HCT116 (cell line): ENCODE measurements at regions not wholly inside any gene's neighbourhood (a gene's known extent, or its start where the extent isn't known, plus 50 kb on each side); places are given as distances from the start of the nearest gene placed in this dataset.

Experiments used
- ATAC-seq: fragments of 200-7000 bp; cut with Tn5 transposase; 2 replicates; pipeline ENCODE4 v1.9.1; 2020; ENCODE audit warnings: mild to moderate bottlenecking, moderate library complexity
- BruUV-seq: library from RNA; stranded (reverse); fragments of 400-500 nt; replicated peaks from 2 replicates; lab custom pipeline; 2021; lab: Mats Ljungman, UMichigan
- CTCF ChIA-PET: fragments of 300-600 bp; sonication (Branson Sonifier 250); formaldehyde crosslinking; loops from one replicate; lab custom pipeline; 2021; ENCODE audit warnings: antibody characterized with exemption; lab: Charles Lee
- POLR2A ChIA-PET: fragments of 300-600, 350-600 bp; sonication (Branson Sonifier 250); formaldehyde crosslinking; loops from one replicate; lab custom pipeline; 2021; ENCODE audit warnings: antibody characterized with exemption; lab: Charles Lee
- RAD21 ChIA-PET, 2 experiments: fragments of 300-600 bp; sonication (Branson Sonifier 250); formaldehyde crosslinking; loops; one replicate each; lab custom pipeline; 2023; ENCODE audit warnings: low total read pairs in 2 of 2; ENCODE audit not compliant: uncharacterized antibody in 2 of 2, unreplicated experiment in 2 of 2, low non-redundant PET in 1 of 2; lab: Charles Lee
- DNase-seq: peaks from one replicate; pipeline ENCODE4 v3.0.0-alpha.2; 2010; ENCODE audit warnings: low read depth, low spot score
- H2AFZ ChIP-seq: fragments of 200-600 bp; shearing (Covaris generic), sonication (generic); 2 replicates; pipeline ENCODE4 v1.6.1; 2017; ENCODE audit warnings: low read depth, mixed run types, mixed read lengths, antibody characterized with exemption, low read length; ENCODE audit not compliant: poor library complexity, severe bottlenecking
- H3K27ac ChIP-seq: 2 replicates; pipeline ENCODE4 v1.5.1; 2012; ENCODE audit warnings: low read depth, low read length
- H3K27me3 ChIP-seq: fragments of 200-600 bp; sonication (generic); 2 replicates; pipeline ENCODE4 v1.6.1; 2016; ENCODE audit warnings: mixed run types, low read length, mixed read lengths; ENCODE audit not compliant: insufficient read depth
- H3K36me3 ChIP-seq, 2 experiments: fragments of 200-500 bp in 1 of 2; fragments of 200-600 bp in 1 of 2; sonication (Bioruptor generic) in 1 of 2; sonication (generic) in 1 of 2; 2 replicates each; pipeline versions ENCODE4 v1.5.1 to v1.6.1; 2014 to 2016; ENCODE audit warnings: low read length in 2 of 2, inconsistent platforms in 1 of 2, mixed read lengths in 1 of 2, mixed run types in 1 of 2; ENCODE audit not compliant: insufficient read depth in 2 of 2, control insufficient read depth in 1 of 2
- H3K4me1 ChIP-seq, 2 experiments: fragments of 200-600 bp in 1 of 2; sonication (generic) in 1 of 2; 2 replicates each; pipeline versions ENCODE4 v1.5.1 to v1.6.1; 2012 to 2017; ENCODE audit warnings: low read length in 2 of 2, inconsistent platforms in 1 of 2, mild to moderate bottlenecking in 1 of 2, mixed read lengths in 1 of 2, mixed run types in 1 of 2, moderate library complexity in 1 of 2; ENCODE audit not compliant: insufficient read depth in 2 of 2, control insufficient read depth in 1 of 2
- H3K4me2 ChIP-seq: fragments of 200-600 bp; sonication (generic); 2 replicates; pipeline ENCODE4 v1.6.1; 2017; ENCODE audit warnings: mixed run types, low read length, mixed read lengths
- H3K4me3 ChIP-seq, 2 experiments: fragments of 200-600 bp in 1 of 2; sonication (generic) in 1 of 2; replicated peaks in 1 of 2; 2 replicates each; pipeline ENCODE4 v1.5.1; 2011 to 2016; ENCODE audit warnings: low read length in 2 of 2, control low read depth in 1 of 2, low read depth in 1 of 2, mild to moderate bottlenecking in 1 of 2, mixed read lengths in 1 of 2, mixed run types in 1 of 2
- H3K79me2 ChIP-seq: fragments of 200-600 bp; sonication (generic); 2 replicates; pipeline ENCODE4 v1.6.1; 2017; ENCODE audit warnings: mild to moderate bottlenecking, mixed run types, low read length, moderate library complexity, mixed read lengths; ENCODE audit not compliant: insufficient read depth
- H3K9ac ChIP-seq: fragments of 200-600 bp; sonication (generic); 2 replicates; pipeline ENCODE4 v1.6.1; 2016; ENCODE audit warnings: low read length, mixed read lengths
- H3K9me2 ChIP-seq: fragments of 200-600 bp; sonication (generic), shearing (Covaris generic); 2 replicates; pipeline ENCODE4 v1.6.1; 2017; ENCODE audit warnings: mixed run types, mild to moderate bottlenecking, moderate library complexity; ENCODE audit not compliant: insufficient read depth
- H3K9me3 ChIP-seq, 2 experiments: fragments of 200-500 bp in 1 of 2; fragments of 200-600 bp in 1 of 2; sonication (Bioruptor generic) in 1 of 2; sonication (generic) in 1 of 2; 2 replicates each; pipeline ENCODE4 v1.6.1; 2014 to 2017; ENCODE audit warnings: low read length in 2 of 2, mixed read lengths in 2 of 2, inconsistent platforms in 1 of 2, low read depth in 1 of 2, mild to moderate bottlenecking in 1 of 2, mixed run types in 1 of 2, moderate library complexity in 1 of 2; ENCODE audit not compliant: control insufficient read depth in 1 of 2, insufficient read depth in 1 of 2
- H4K20me1 ChIP-seq: fragments of 200-600 bp; sonication (generic), shearing (Covaris generic); 2 replicates; pipeline ENCODE4 v1.6.1; 2017; ENCODE audit warnings: mixed run types, mild to moderate bottlenecking, moderate library complexity; ENCODE audit not compliant: insufficient read depth
- CEBPB ChIP-seq: IDR thresholded peaks from 2 replicates; pipeline ENCODE4 v1.6.1; 2012; ENCODE audit warnings: low read depth
- EGR1 ChIP-seq: IDR thresholded peaks from 2 replicates; pipeline ENCODE4 v1.6.1; 2012; ENCODE audit warnings: low read depth
- FOSL1 ChIP-seq: IDR thresholded peaks from 2 replicates; pipeline ENCODE4 v1.6.1; 2012; ENCODE audit warnings: low read depth
- SIN3A ChIP-seq: IDR thresholded peaks from 2 replicates; pipeline ENCODE4 v1.6.1; 2012; ENCODE audit warnings: low read depth
- TCF7L2 ChIP-seq: IDR thresholded peaks from 2 replicates; pipeline ENCODE4 v1.7.0; 2011; ENCODE audit warnings: borderline replicate concordance, inconsistent platforms; ENCODE audit not compliant: insufficient read depth, insufficient read length; ENCODE audit errors: extremely low read depth
- YY1 ChIP-seq: IDR thresholded peaks from 2 replicates; pipeline ENCODE4 v1.6.1; 2011; ENCODE audit warnings: low read length, low read depth, moderate library complexity, mild to moderate bottlenecking; ENCODE audit not compliant: insufficient replicate concordance; ENCODE audit errors: extremely low read depth
- ZBTB33 ChIP-seq: IDR thresholded peaks from 2 replicates; pipeline ENCODE4 v1.6.1; 2011; ENCODE audit warnings: mild to moderate bottlenecking, low read length, moderate library complexity; ENCODE audit not compliant: insufficient replicate concordance; ENCODE audit errors: extremely low read depth
- intact Hi-C: fragments of 100-400 bp; cut with micrococcal nuclease; formaldehyde crosslinking; loops from 2 replicates; pipeline ENCODE4 v1.10.0; 2022
- TF ChIP-seq, protein P1 (sequence below): IDR thresholded peaks from 2 replicates; pipeline ENCODE4 v1.6.1; 2012
- TF ChIP-seq, protein P2 (sequence below): IDR thresholded peaks from 2 replicates; pipeline ENCODE4 v1.6.1; 2012

DNA sequence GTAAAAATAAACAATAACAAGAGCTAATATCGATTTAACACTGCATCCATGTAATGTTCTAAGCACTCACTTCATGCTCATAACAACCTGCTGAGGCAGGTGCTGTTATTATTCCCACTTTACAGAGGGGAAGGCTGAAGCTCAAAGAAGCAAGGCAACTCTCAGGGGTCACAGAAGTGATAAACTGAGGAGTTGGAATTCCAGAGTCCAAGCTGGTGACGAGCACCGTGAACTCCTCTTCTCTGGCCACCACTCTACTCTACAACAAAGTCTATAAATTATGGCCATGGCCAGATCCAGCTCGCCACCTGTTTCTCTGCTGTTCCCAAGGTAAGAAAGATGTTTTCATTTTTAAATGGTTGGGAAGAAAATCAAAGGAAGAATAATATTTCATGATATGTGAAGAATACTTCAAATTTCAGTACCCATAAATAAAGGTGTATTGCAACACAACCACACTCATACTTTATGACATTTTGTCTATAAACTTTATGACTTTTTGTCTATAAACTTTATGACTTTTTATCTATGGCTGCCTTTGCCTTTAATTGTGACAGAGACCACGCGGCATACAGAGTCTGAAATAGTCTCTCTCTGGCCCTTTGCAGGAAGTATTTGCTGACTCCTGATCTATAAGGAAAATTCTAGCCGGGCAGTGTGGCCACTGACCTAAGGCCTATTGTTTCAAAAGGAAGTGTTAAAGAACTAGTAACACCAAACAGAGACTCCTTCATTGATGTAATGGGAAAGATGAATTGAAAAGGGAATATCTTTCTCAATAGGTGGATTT, 113.2 kb upstream of the KCNG1 start:
- Histone ChIP-seq H3K27me3 (no peaks in the 10 kb centered on the region), H3K4me1 (no peaks in the 10 kb centered on the region), H4K20me1 (no peaks in the 10 kb centered on the region), H3K9ac (no peak overlapping the region), H2AFZ (no peak overlapping the region), H3K4me3 (no peak overlapping the region), H3K4me2 (no peak overlapping the region), H3K36me3 (no peaks in the 10 kb centered on the region), H3K79me2 (no peaks in the 10 kb centered on the region), H3K9me3 (no peaks in the 10 kb centered on the region), H3K27ac (no peak overlapping the region), H3K9me2 (no peaks in the 10 kb centered on the region)
- TF ChIP-seq CEBPB, result no peak
- TF ChIP-seq ZBTB33, result no peak
- TF ChIP-seq, protein P1, sequence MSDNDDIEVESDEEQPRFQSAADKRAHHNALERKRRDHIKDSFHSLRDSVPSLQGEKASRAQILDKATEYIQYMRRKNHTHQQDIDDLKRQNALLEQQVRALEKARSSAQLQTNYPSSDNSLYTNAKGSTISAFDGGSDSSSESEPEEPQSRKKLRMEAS, result no peak
- no peak for TF ChIP-seq FOSL1
- TF ChIP-seq EGR1, result no peak
- no peak for TF ChIP-seq TCF7L2
- no peak for TF ChIP-seq SIN3A
- TF ChIP-seq, protein P2, sequence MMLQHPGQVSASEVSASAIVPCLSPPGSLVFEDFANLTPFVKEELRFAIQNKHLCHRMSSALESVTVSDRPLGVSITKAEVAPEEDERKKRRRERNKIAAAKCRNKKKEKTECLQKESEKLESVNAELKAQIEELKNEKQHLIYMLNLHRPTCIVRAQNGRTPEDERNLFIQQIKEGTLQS, result no peak
- TF ChIP-seq YY1, result no peak
- ATAC-seq (no peak), DNase-seq (no peak)
- no TSS peak for BruUV-seq
- ChIA-PET POLR2A (interaction anchor here (1.1 kb wide), 1 partner anchor 101 kb away, joined by 3 read pairs; no protein-coding TSS in a partner anchor), CTCF (no interaction called here), RAD21 (no interaction called here)
- intact Hi-C loops, result no loop called here
